Stimulated activated CD4-positive, alpha-beta T cell treated with anti-CD3 and anti-CD28 coated beads, Interleukin-1b, Interleukin-23, amount 100 ng/mL, for 24 hours (primary cell): ENCODE measurements at regions not wholly inside any gene's neighbourhood (a gene's known extent, or its start where the extent isn't known, plus 50 kb on each side); places are given as distances from the start of the nearest gene placed in this dataset.

Source experiments
- DNase-seq, 4 experiments: peaks; one replicate each; pipeline ENCODE4 v3.0.0-alpha.2; 2020; ENCODE audit warnings: low read depth in 4 of 4, low spot score in 1 of 4

- DNase-seq: no peak
These were observed 661.7 kb downstream of the MCTP2 start for GRCh38 chr15:94893091-94893490.

DNA sequence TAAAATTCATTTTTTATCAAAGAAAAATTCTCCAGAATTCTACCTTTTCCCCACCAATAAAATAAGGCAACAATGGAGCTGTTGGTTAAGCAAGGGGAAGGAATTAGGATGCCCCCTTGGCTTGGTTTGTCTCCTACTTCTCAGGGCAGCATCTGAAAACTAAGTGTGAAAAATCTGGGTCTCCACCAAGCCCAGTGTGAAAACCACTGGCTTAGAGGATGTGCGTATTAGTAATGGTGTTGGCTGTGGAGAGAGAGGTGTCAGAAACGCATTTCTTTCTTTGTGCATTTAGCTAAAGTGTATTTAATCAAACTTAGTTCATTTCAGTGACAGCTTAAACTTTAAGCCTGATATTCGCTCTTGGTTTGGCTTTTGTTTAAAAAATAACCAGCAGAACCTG is 662.7 kb downstream of the MCTP2 start:
- DNase-seq: no peak

DNA sequence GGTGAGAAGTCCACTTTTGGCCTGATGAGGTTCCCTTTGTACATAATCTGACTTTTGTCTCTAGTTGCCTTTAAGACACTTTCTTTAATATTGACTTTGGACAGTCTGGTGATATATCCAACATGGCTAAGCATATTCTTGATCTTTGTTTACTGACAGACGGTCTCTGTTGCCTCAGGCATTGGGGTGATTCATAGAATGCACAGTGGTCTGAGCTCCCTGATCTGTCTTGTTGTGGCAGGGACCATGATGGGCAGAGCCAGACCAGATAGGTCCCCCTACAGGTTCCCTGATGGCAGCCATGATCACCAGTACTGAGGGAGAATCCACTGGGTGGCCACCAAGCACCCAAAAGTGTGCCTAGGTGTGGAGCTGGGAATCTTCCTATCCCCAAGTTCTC is 678.1 kb downstream of the MCTP2 start:
- DNase-seq: no peak

GRCh38 chr15:94910166-94910565 is 678.8 kb downstream of the MCTP2 start:
- no peak for DNase-seq

DNA sequence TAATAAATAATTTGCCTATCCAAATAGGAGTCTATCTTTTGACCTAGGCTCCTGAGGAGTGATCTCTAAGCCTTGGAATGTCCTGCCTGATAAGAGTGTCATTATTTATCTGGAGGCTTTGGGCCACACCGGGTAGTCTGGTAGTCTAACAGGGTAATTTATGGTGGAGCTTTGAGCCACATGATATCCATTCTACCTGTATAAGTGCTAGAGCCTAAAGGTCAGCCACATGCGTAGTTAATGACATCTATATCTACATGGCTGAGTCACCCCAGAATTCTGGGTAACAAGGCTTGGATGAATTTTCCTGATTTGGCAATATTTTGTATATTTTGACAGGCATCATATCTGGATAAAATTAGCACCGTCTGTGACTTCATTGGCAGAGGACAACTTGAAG is 681.4 kb downstream of the MCTP2 start:
- no peak for DNase-seq

- DNase-seq: no peak
These were observed 685.7 kb downstream of the MCTP2 start for GRCh38 chr15:94917068-94917467.

- no peak for DNase-seq
These were observed 690.6 kb downstream of the MCTP2 start for GRCh38 chr15:94921936-94922335.

DNA sequence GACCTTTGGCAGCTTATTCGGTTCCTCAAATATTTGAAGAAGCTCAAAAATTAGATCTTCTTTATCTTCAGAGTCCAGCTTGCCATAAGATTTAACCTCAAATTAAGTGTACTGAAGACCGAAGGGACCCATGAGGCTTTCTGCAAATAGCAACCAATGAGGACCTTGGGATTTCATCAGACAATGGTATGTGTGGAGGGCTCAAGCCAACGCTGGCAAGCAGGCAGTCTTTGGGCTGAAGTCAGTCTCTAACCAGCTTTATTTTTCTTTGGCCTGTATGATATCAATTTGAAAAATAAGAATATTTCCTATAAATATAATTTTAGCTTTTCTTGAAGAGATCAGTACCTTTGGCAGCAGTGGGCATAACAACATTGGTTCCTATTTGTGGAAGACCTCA is 692.7 kb downstream of the MCTP2 start:
- DNase-seq: no peak

DNA sequence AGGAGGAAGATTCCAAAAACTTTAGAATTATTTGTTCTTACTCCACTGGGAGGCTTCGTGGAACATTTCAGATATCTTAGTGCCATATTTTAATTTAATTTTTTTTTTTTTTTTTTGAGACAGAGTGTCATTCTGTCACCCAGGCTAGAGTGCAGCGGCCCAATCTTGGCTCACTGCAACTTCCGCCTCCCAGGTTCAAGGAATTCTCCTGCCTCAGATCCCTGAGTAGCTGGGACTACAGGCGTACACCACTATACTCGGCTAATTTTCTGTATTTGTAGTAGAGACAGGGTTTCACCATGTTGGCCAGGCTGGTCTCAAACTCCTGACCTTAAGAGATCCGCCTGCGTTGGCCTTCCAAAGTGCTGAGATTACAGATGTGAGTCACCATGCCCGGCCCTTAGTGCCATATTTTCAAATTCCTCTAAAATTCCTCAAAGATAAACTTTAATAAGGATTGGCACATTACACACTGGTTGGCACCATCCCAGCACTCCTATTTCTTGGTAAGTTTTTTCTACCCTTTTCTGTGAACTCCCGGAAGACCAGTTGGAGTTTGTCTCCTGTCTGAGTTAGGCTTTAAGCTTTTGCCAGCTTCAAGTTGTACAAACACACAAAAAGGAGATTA is 693.7 kb downstream of the MCTP2 start:
- no peak for DNase-seq

- DNase-seq: no peak
These were observed 694.3 kb downstream of the MCTP2 start for GRCh38 chr15:94925680-94926079.

GRCh38 chr15:94927003-94927402 is 695.6 kb downstream of the MCTP2 start:
- no peak for DNase-seq

DNA sequence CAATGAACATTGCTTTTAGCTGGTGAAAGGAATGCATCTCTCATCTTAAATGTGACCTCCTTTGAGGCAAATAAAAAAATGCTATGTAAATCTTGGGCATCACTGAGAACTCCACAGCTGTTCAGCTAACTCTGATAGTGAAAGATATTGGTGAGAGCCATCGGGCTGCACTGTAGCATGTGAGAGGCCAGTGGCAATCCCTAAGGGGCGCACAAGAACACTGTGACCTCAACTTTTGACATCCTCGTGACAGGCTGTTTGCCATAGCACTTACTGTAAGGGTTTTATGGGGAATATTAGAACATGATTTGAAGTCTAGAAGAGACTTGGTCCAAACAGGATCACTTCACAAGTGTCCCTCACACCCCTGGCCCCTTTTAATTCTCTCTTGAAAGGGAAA is 697.9 kb downstream of the MCTP2 start:
- no peak for DNase-seq

GRCh38 chr15:94930441-94930840 is 699.1 kb downstream of the MCTP2 start:
- no peak for DNase-seq

DNA sequence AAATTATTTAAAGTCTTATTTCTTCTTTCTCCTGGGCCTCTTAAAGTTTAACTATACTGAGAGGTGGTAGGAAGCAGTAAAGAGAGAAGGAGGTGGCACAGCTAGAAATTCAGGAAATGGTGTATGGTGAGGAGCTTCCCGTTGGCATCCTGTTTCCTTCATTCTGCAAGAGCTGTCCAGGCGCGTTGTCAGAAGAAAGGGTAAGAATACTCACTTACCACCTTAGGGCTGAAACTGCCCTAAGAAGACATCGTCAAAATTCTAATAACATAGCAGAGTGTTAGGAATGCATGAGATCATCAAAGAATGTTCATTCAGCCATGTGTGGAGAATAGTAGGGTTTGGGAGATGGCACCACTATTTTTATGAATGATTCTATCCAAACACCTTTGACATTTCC is 699.6 kb downstream of the MCTP2 start:
- DNase-seq: no peak

DNA sequence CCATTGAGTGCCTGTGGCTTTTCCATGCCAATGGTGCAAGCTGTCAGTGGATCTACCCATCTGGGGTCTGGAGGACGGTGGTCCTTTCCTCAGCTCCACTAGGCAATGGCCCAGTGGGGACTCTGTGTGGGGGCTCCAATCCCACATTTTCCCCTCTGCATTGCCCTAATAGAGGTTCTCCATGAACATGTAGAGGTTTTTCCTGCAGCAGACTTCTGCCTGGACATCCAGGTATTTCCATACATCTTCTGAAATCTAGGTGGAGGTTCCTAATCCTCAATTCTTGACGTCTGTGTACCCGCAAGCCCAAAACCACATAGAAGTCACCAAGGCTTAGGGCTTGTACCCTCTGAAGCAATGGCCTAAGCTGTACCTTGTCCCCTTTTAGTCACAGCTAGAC is 703.1 kb downstream of the MCTP2 start:
- DNase-seq: no peak

GRCh38 chr15:94937242-94937641 is 705.9 kb downstream of the MCTP2 start:
- DNase-seq: no peak

DNA sequence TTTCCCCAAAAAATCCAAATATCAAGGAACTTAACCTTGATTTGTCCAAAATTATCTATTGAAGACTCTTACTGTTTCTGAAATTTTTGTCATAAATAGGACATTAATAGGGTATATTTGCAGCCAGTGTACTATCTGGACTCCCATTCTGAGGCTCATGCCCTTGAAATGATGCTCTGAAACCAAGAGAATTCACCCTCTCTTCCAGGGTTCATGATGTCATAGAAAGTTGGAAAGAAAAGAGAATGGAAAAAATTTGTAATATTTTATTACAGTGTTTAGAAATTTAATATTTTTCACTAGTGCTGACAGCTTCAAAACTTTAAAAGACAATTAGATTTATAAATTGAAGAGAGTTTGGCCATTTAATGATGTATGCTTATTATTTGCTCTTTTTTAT is 712.5 kb downstream of the MCTP2 start:
- DNase-seq: no peak

DNA sequence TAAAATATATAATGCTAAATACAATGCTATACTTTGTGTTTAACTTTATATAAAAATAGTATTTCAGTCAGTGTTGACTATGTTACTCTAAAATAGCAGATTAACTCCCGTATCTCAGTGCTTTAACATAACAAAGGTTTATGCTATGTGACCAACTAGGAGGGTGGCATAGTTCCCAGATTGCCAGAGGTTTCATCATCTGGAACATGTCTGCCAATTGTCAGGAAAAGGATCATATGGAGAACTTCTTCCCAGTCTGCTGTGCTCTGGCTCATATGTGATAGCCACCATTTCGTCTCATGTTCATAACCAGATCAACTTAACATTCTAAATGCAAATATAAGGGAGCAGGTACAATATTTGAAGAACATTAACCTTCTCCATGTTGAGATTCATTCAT is 720.2 kb downstream of the MCTP2 start:
- no peak for DNase-seq

GRCh38 chr15:94963953-94964352 is 732.6 kb downstream of the MCTP2 start:
- DNase-seq: no peak

DNA sequence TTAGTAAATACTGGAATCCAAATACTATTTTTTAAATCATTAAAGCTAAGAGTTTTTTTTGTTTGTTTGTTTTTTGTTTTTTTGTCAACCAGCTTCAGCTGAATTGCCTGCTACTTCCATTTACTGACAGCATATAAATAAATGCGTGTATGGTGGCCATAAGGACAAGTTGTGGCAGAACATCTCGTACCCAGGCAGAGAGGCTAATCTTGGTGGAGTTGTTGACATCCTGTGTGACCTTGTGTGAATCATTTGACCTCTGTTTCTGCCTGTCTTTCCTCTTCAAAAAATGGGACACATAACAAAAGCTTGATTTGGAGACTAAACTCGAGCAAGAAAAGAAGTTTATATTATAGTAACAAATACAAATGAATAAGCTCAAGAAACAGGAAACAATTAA is 734.2 kb downstream of the MCTP2 start:
- no peak for DNase-seq

- DNase-seq: no peak
These were observed 736.8 kb downstream of the MCTP2 start for GRCh38 chr15:94968133-94968532.

- DNase-seq: no peak
These were observed 738.7 kb downstream of the MCTP2 start for GRCh38 chr15:94970096-94970495.

DNA sequence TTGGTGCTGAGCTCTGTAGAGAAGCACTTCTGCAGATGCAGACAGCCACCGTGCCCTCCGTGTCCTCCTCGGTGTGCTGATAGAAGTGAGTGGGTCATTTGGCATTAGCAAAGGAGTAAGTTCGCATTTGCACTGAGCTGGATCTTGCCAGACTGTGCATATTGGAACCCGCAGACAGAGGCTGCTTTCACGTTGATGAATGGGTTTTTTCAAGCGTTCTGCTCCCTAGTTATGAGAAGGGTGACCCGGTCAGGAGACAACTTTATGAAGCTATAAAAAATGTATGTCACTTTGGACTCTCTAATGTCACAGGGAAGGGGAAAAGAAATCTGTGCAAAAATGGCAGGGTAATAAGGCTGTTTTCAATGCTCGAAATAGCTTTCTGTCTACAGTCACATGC is 739.4 kb downstream of the MCTP2 start:
- DNase-seq: no peak

GRCh38 chr15:94972314-94972713 is 741.0 kb downstream of the MCTP2 start:
- DNase-seq: no peak
